GM12874 (cell line): ENCODE measurements at regions not wholly inside any gene's neighbourhood (a gene's known extent, or its start where the extent isn't known, plus 50 kb on each side); places are given as distances from the start of the nearest gene placed in this dataset.
A peak's percentile ranks its signal among the peaks of the same experiment; 100 is the strongest.

Experiments used
- CTCF ChIP-seq: IDR thresholded peaks from 2 replicates; pipeline ENCODE4 v1.5.1; 2011; ENCODE audit warnings: low read depth, mild to moderate bottlenecking, control low read depth, low read length, moderate library complexity; ENCODE audit not compliant: insufficient read depth

- TF ChIP-seq CTCF: no peak
Observed at GRCh38 chr20:59485576-59486454, 118.5 kb upstream of the PHACTR3 start.

- TF ChIP-seq CTCF: no peak
Observed at GRCh38 chr20:59491884-59492283, 112.5 kb upstream of the PHACTR3 start.

GRCh38 chr20:59493926-59494325 lies 110.4 kb upstream of the PHACTR3 start:
- TF ChIP-seq CTCF: no peak

GRCh38 chr20:59495166-59495565 lies 109.2 kb upstream of the PHACTR3 start:
- TF ChIP-seq CTCF: no peak

- peak; percentile 96 for TF ChIP-seq CTCF
Observed at GRCh38 chr20:59495894-59496510, 108.3 kb upstream of the PHACTR3 start.

- no peak for TF ChIP-seq CTCF
Observed at GRCh38 chr20:59498291-59498690, 106.0 kb upstream of the PHACTR3 start.

GRCh38 chr20:59499863-59500262 lies 104.5 kb upstream of the PHACTR3 start:
- no peak for TF ChIP-seq CTCF
